GM13976 (cell line): ENCODE measurements at regions not wholly inside any gene's neighbourhood (a gene's known extent, or its start where the extent isn't known, plus 50 kb on each side); places are given as distances from the start of the nearest gene placed in this dataset.

ENCODE experiments used
- DNase-seq: peaks from one replicate; pipeline ENCODE4 v3.0.0; 2012; ENCODE audit warnings: low spot score
- CTCF ChIP-seq: IDR thresholded peaks from 2 replicates; pipeline ENCODE4 v1.5.1; 2012; ENCODE audit warnings: borderline replicate concordance, mild to moderate bottlenecking; ENCODE audit not compliant: insufficient read depth; ENCODE audit errors: extremely low read depth, missing control alignments, control extremely low read depth
- in situ Hi-C: fragments of 300-500 bp; cut with MboI; formaldehyde crosslinking; loops from one replicate; pipeline ENCODE4 v1.12.0; 2022; ENCODE audit warnings: low sequenced_read_pairs, mixed read lengths, inconsistent platforms; ENCODE audit not compliant: unreplicated experiment

GRCh38 chr4:101420661-101421060 is 73.3 kb upstream of the PPP3CA start:
- DNase-seq = no peak
- in situ Hi-C loops = no loop called here
- no peak for TF ChIP-seq CTCF

GRCh38 chr4:101419336-101420135 is 72.2 kb upstream of the PPP3CA start:
- peak; percentile 31 for DNase-seq
- in situ Hi-C loops = loop anchor here (10.0 kb wide), 1 partner anchor 145 kb away; no protein-coding TSS in a partner anchor
- no peak for TF ChIP-seq CTCF

GRCh38 chr4:101418466-101418865 is 71.1 kb upstream of the PPP3CA start:
- DNase-seq = no peak
- TF ChIP-seq CTCF = no peak
- in situ Hi-C loops = loop anchor here (10.0 kb wide), 1 partner anchor 144 kb away; no protein-coding TSS in a partner anchor

- no peak for TF ChIP-seq CTCF
- in situ Hi-C loops = loop anchor here (10.0 kb wide), 1 partner anchor 143 kb away; no protein-coding TSS in a partner anchor
- DNase-seq = peak; percentile 67
Observed at GRCh38 chr4:101418055-101418454, 70.7 kb upstream of the PPP3CA start.

DNA sequence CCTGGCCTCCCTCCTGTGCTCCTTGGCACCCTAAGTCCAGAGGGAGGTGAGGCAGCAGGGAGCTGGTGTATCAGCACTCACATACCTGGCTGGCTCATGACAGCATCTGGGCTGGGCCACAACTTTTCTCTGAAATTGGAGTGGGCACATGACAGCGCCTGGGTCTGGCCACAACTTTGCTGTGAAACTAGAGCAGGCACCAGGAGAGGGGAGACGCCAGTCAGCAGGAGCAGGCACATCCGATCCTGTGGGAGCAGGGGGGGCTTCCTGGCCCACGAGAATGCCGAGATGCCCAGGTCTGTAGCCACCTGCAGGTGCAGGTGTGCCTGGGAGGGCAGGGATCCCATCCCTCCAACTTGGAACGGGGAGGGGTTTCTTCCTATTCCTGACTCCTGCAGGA is 69.7 kb upstream of the PPP3CA start:
- TF ChIP-seq CTCF = no peak
- DNase-seq = no peak
- in situ Hi-C loops = loop anchor here (10.0 kb wide), 1 partner anchor 142 kb away; no protein-coding TSS in a partner anchor

DNA sequence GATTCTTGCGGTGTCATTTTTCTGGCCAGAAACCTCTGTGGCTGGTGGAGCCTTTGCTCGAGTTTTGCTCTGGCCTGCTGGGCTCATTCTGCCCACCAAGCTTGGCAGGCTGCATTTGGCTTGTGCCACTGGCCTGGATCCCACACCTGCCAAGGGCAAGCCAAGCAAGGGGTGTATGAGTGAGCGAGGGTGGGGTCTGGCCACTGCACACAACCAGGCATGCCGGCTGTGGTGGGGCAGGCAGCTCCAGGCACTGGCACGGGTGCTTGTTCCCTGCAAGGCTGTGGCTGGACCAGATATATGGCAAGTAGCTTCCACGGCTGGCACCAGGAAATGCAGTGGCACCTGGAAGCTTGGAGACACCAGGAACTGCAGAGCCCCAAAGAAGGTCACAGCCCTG is 68.6 kb upstream of the PPP3CA start:
- in situ Hi-C loops = loop anchor here (10.0 kb wide), 1 partner anchor 141 kb away; no protein-coding TSS in a partner anchor
- TF ChIP-seq CTCF = no peak
- DNase-seq = no peak
